PC-9 (cell line): ENCODE measurements at regions not wholly inside any gene's neighbourhood (a gene's known extent, or its start where the extent isn't known, plus 50 kb on each side); places are given as distances from the start of the nearest gene placed in this dataset.

Experiments
- EZH2 ChIP-seq: fragments of 200-600 bp; sonication (generic); IDR thresholded peaks from 2 replicates; pipeline ENCODE4 v1.8.0; 2017; ENCODE audit warnings: antibody characterized with exemption, low read depth
- TF ChIP-seq, protein P1 (sequence below): fragments of 200-600 bp; sonication (generic); conservative IDR thresholded peaks from 2 replicates; pipeline ENCODE4 v1.6.1; 2017; ENCODE audit warnings: mixed run types, antibody characterized with exemption, mild to moderate bottlenecking, moderate library complexity

GRCh38 chr14:82230748-82231147 is 697.1 kb upstream of the SEL1L start:
- TF ChIP-seq, protein P1, sequence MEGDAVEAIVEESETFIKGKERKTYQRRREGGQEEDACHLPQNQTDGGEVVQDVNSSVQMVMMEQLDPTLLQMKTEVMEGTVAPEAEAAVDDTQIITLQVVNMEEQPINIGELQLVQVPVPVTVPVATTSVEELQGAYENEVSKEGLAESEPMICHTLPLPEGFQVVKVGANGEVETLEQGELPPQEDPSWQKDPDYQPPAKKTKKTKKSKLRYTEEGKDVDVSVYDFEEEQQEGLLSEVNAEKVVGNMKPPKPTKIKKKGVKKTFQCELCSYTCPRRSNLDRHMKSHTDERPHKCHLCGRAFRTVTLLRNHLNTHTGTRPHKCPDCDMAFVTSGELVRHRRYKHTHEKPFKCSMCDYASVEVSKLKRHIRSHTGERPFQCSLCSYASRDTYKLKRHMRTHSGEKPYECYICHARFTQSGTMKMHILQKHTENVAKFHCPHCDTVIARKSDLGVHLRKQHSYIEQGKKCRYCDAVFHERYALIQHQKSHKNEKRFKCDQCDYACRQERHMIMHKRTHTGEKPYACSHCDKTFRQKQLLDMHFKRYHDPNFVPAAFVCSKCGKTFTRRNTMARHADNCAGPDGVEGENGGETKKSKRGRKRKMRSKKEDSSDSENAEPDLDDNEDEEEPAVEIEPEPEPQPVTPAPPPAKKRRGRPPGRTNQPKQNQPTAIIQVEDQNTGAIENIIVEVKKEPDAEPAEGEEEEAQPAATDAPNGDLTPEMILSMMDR: no peak
- no peak for TF ChIP-seq EZH2
